RPMI7951 (cell line): ENCODE measurements at regions not wholly inside any gene's neighbourhood (a gene's known extent, or its start where the extent isn't known, plus 50 kb on each side); places are given as distances from the start of the nearest gene placed in this dataset.
"Not testable (repeated sequence)": the region's sequence is repeated elsewhere in the genome, so short reads cannot be mapped to it uniquely, and the experiment has no call there.

Source experiments
- DNase-seq: peaks from one replicate; pipeline ENCODE4 v3.0.0-alpha.2; 2012; ENCODE audit warnings: low read depth

- not testable (repeated sequence) for DNase-seq
Measured at GRCh38 chr3:193047461-193047860, 129.8 kb upstream of the MB21D2 start.

- no peak for DNase-seq
Measured at GRCh38 chr3:193048127-193048526, 130.5 kb upstream of the MB21D2 start.

DNA sequence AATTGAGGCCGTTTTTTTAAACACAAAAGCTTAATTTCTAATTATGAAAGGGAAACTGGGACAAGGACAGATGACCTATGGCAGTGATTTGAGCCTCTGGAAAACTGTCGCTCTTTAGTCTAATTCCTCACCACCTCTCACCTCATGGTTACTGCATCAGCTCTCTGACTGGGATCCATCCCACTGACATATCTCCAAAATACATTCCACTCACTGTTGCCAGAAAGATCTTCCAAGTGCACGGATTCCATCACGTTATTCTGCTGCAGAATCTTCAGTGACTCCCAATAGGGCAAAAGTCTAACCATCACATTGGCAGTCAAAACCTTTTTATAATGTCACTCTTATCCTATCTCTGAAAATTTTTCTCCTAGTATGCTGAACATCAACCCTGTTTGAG is 132.3 kb upstream of the MB21D2 start:
- DNase-seq: no peak

DNA sequence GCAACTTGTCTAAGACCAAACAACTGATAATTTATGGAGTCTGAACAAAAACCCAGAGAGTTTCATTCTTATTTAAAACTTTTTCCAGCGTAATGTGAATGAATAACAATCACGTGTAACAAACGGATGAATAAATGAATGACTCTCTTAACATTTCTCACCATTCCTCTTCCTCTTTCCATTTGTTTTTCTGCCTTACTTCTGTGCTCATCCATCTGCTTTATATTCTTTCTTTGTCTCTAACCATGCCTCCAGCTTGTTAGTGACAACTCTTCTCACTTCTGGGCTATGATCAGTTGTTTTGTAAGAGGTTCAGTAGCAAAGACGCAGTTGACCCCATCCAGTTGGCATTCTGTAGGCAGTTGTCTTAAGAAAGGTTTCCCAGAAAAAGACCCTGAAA is 133.7 kb upstream of the MB21D2 start:
- DNase-seq: no peak

DNA sequence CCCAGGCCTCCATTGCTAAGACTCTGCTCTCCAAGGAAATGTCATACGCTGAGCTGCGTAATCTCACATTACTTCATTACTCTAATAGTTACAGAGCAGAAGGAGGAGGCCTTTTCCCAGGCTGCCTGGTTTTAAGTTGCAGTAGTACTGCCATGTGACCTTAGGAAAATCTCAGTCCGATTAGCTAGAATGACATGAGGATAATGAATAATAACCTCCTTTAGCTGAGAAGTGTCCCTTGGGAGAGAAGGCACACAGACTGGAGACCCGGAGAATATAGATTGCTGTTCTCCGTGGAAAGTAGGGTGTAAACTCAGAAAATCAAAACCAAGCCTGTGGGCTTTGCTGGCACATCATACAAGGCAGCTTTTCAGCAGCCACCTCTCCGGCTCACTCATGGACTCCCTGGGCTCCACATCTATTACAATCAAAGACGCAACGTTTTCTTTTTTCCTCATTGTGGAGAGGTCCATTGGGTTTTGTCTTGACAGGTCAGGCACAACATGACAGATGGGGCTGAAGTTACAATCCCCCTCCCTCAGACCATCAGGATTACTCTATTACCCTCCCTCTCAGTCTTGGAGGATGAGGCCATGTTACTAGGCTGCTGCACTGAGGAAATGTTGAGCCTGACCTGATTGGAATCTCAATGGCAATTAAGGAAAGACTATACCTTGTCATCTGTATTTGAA is 134.8 kb upstream of the MB21D2 start:
- DNase-seq: no peak

GRCh38 chr3:193053046-193053435 is 135.4 kb upstream of the MB21D2 start:
- no peak for DNase-seq

- no peak for DNase-seq
Measured at GRCh38 chr3:193055352-193055751, 137.7 kb upstream of the MB21D2 start.

- DNase-seq: no peak
Measured at GRCh38 chr3:193057616-193058015, 140.0 kb upstream of the MB21D2 start.

GRCh38 chr3:193060748-193061546 is 143.3 kb upstream of the MB21D2 start:
- no peak for DNase-seq

DNA sequence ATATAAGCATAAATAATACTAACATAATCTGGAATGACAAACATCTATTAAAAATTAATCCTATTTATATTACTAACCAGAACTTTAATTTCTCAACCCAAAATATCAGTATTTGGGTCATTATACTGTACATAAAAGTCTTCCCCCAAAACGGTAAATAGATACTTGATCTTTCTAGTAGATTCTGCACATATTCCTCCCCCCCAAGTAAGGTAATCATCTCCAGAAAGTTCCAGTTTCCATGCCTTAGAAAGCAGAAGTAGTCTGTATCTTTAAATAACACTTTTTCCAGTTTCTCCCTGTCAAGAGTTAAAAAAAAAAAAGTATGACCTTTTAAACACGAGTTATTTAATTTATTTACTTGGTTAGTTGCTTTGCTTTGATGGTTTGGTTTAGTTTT is 150.7 kb upstream of the MB21D2 start:
- DNase-seq: no peak

DNA sequence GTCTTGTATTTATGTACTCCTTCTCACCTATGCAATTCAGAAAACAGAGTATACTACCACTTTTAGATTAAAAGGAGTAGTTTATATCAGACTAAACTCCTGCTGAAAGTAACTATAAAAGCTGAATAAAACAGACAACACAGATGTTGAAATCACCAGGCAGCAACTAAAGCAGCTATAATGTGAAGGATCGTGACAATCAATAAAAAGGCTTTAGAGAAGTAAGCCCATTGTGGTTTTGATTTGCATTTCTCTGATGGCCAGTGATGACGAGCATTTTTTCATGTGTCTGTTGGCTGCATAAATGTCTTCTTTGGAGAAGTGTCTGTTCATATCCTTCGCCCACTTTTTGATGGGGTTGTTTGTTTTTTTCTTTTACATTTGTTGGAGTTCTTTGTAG is 152.1 kb upstream of the MB21D2 start:
- DNase-seq: not testable (repeated sequence)

DNA sequence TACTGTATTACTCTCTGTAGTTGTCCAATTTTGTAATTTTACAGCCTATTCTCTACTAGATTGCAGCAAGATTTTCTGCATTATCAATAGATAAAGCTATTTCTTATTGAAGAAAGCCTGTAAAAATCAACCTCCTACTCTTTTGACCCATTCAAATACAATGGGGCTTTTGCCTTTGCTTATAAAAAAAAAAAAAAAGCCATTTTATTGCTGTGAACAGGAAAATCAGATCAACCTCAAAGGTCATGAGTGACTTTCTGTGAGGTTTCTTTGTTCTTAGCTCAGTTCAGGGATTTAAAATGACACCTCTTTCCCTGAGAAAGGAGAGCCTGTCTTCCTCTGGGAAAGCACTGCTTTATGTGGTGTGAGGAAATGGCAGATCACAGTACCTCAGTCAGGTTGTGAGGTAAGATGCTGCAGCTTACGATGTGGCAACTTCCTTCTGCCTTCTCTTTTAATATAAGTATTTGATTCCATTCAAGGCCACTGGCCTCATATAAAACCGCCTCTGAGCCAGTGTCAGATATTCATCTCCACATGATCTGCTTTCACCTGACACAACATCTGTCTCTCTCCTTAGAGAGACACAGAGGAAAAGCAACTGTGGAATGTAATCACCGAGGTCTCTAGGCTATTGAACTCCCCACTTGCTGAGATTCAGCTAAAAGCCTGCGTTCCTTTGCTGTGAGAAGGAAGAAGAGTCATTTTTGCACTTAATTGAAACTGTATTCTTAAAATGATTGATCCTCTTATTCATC is 161.5 kb upstream of the MB21D2 start:
- DNase-seq: no peak

DNA sequence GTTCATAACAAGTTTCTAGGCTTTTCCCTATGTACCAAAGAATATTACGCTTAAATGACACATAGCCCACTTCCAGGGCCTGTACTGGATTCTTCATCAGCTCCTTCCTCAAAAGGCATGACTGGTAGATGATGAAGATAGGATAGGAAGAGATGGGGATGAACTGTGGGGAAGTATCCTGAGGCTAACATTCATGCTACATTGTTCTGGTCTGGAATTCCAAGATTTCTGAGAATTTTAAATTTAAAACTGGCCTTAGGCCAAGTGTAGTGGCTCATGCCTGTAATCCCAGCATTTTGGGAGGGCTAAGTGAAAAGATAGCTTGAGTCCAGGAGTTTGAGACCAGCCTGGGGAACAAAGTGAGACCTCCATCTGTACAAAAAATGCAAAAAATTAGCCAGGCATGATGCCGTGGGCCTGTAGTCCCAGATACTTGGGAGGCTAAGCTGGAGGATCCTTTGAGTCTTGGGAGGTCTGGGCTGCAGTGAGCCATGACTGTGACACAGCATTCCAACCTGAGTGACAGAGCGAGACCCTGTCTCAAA is 160.1 kb upstream of the PLAAT1 start:
- peak; percentile 14 for DNase-seq

DNA sequence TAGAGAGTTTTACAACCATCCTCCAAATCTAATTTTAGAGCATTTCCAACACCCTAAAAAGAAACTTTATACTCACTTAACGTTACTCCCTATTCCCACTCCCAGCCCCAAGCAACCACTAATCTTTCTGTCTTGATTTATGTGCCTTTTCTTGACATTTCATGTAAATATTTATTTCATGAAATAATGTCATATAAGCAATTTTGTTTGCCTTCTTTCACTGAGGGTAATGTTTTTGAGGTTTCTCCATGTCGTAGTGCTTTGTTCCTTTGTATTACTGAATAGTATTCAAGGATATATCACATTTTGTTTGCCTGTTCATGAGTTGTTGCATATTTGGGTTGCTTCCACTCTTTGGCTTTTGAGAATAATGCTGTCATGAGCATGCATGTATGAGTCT is 155.4 kb upstream of the PLAAT1 start:
- DNase-seq: no peak

- DNase-seq: no peak
Measured at GRCh38 chr3:193086681-193087080, 154.3 kb upstream of the PLAAT1 start.

GRCh38 chr3:193087336-193087735 is 153.7 kb upstream of the PLAAT1 start:
- no peak for DNase-seq

- DNase-seq: peak; percentile 5
Measured at GRCh38 chr3:193095366-193095765, 145.7 kb upstream of the PLAAT1 start.

DNA sequence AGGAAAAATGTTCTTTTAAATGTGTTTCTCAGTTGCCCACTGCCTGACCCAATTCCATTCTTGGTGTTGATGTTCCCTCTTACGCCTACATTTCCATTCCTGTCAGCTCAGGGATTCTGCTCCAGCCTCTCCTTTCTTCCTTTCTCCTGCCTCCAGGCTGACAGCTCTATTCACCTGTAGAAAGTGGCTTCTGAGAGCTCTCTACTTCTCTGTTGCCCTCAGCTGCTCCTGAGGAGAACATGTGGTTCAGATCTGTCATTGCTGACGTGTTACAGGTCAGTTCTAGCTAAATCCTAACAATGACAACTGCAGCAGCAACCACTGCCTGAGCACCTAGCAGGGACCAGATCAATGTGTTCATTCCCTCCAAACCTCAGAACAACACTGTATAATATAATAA is 144.9 kb upstream of the PLAAT1 start:
- no peak for DNase-seq

GRCh38 chr3:193114431-193115340 is 126.3 kb upstream of the PLAAT1 start:
- peak; percentile 40 for DNase-seq

GRCh38 chr3:193116871-193117270 is 124.2 kb upstream of the PLAAT1 start:
- no peak for DNase-seq

DNA sequence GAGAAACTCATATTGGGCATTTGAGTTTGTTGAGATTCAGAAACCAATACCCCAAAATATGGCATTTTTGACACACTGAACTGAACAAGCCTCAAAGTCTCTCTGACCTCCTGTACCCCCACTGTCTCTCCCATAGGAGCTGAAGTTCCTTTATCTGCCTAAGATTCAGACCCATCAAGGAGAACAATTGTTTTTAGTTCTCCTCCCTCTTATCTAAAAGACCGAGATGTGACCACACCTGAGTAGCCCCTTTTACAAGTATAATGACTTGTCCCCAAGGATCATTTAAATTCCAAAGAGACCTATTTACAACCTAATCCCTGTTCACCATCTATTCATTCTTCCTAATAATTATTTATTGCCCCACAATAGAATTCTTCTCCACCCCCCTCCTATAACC is 122.1 kb upstream of the PLAAT1 start:
- no peak for DNase-seq
